Fibroblast of skin of scalp (primary cell): ENCODE measurements at regions not wholly inside any gene's neighbourhood (a gene's known extent, or its start where the extent isn't known, plus 50 kb on each side); places are given as distances from the start of the nearest gene placed in this dataset.
"Not testable (repeated sequence)": the region's sequence is repeated elsewhere in the genome, so short reads cannot be mapped to it uniquely, and the experiment has no call there.

ENCODE experiments used
- DNase-seq: peaks from one replicate; pipeline ENCODE4 v3.0.0-alpha.2; 2013

GRCh38 chr4:49154308-49155103, 168.4 kb downstream of the CWH43 start:
- DNase-seq, result peak; percentile 56

GRCh38 chr4:49155270-49155669, 169.2 kb downstream of the CWH43 start:
- DNase-seq, result not testable (repeated sequence)

- not testable (repeated sequence) for DNase-seq
Observed at GRCh38 chr4:49156309-49156708, 170.2 kb downstream of the CWH43 start.

GRCh38 chr4:49157630-49158029, 171.6 kb downstream of the CWH43 start:
- not testable (repeated sequence) for DNase-seq

GRCh38 chr4:49161111-49161541, 175.1 kb downstream of the CWH43 start:
- DNase-seq, result not testable (repeated sequence)

GRCh38 chr4:49164916-49165315, 178.8 kb downstream of the CWH43 start:
- not testable (repeated sequence) for DNase-seq

GRCh38 chr4:49177847-49178246, 191.8 kb downstream of the CWH43 start:
- not testable (repeated sequence) for DNase-seq

- not testable (repeated sequence) for DNase-seq
Observed at GRCh38 chr4:49181088-49181487, 195.0 kb downstream of the CWH43 start.

GRCh38 chr4:49211396-49212194, 225.5 kb downstream of the CWH43 start:
- DNase-seq, result not testable (repeated sequence)

GRCh38 chr4:49213250-49213649, 227.2 kb downstream of the CWH43 start:
- not testable (repeated sequence) for DNase-seq

- DNase-seq, result not testable (repeated sequence)
Observed at GRCh38 chr4:49213750-49214149, 227.7 kb downstream of the CWH43 start.

GRCh38 chr4:49214453-49215081, 228.5 kb downstream of the CWH43 start:
- DNase-seq, result not testable (repeated sequence)

- not testable (repeated sequence) for DNase-seq
Observed at GRCh38 chr4:49215082-49215479, 229.0 kb downstream of the CWH43 start.

GRCh38 chr4:49216606-49217005, 230.5 kb downstream of the CWH43 start:
- not testable (repeated sequence) for DNase-seq

GRCh38 chr4:49217492-49217891, 231.4 kb downstream of the CWH43 start:
- DNase-seq, result no peak

- not testable (repeated sequence) for DNase-seq
Observed at GRCh38 chr4:49218094-49218493, 232.0 kb downstream of the CWH43 start.

GRCh38 chr4:49218931-49219330, 232.9 kb downstream of the CWH43 start:
- not testable (repeated sequence) for DNase-seq

- DNase-seq, result not testable (repeated sequence)
Observed at GRCh38 chr4:49219489-49220225, 233.6 kb downstream of the CWH43 start.

- no peak for DNase-seq
Observed at GRCh38 chr4:49221209-49221608, 235.1 kb downstream of the CWH43 start.

- not testable (repeated sequence) for DNase-seq
Observed at GRCh38 chr4:49222810-49223209, 236.7 kb downstream of the CWH43 start.

GRCh38 chr4:49226216-49226866, 240.3 kb downstream of the CWH43 start:
- not testable (repeated sequence) for DNase-seq

GRCh38 chr4:49227941-49228340, 241.9 kb downstream of the CWH43 start:
- DNase-seq, result not testable (repeated sequence)
